SU-DHL-6 (cell line): ENCODE measurements at regions not wholly inside any gene's neighbourhood (a gene's known extent, or its start where the extent isn't known, plus 50 kb on each side); places are given as distances from the start of the nearest gene placed in this dataset.

ENCODE experiments used
- H2AFZ ChIP-seq: fragments of 200-600 bp; sonication (generic); 2 replicates; pipeline ENCODE4 v1.6.1; 2014; ENCODE audit warnings: low read depth, mild to moderate bottlenecking, moderate library complexity, mixed read lengths, antibody characterized with exemption, low read length; ENCODE audit not compliant: severe bottlenecking
- H3F3A ChIP-seq: fragments of 200-600 bp; shearing (Covaris generic); 2 replicates; pipeline ENCODE4 v1.6.0; 2016; ENCODE audit warnings: antibody characterized with exemption, mild to moderate bottlenecking; ENCODE audit not compliant: insufficient read depth
- H3K27ac ChIP-seq: fragments of 200-600 bp; sonication (generic); 2 replicates; pipeline ENCODE4 v1.5.1; 2016; ENCODE audit warnings: low read depth, mild to moderate bottlenecking, low read length, moderate library complexity, mixed read lengths
- H3K27me3 ChIP-seq: fragments of 200-600 bp; sonication (generic), shearing (Covaris generic); 2 replicates; pipeline ENCODE4 v1.6.0; 2014; ENCODE audit warnings: mild to moderate bottlenecking, low read length
- H3K36me3 ChIP-seq: fragments of 200-600 bp; sonication (generic); 2 replicates; pipeline ENCODE4 v1.6.1; 2014; ENCODE audit warnings: mild to moderate bottlenecking, low read length, mixed read lengths
- H3K4me2 ChIP-seq: fragments of 300-600, 200-600 bp; shearing (Covaris generic), sonication (generic); 2 replicates; pipeline ENCODE4 v1.6.0; 2014; ENCODE audit warnings: low read length, low read depth, mild to moderate bottlenecking; ENCODE audit not compliant: poor library complexity, severe bottlenecking
- H3K4me3 ChIP-seq: fragments of 200-600 bp; sonication (generic); 2 replicates; pipeline ENCODE4 v1.5.1; 2014; ENCODE audit warnings: antibody characterized with exemption, low read length, mild to moderate bottlenecking, mixed read lengths; ENCODE audit not compliant: insufficient read depth, poor library complexity, severe bottlenecking
- H3K79me2 ChIP-seq: fragments of 200-600 bp; sonication (generic); 2 replicates; pipeline ENCODE4 v1.6.1; 2014; ENCODE audit warnings: mild to moderate bottlenecking, low read length, moderate library complexity; ENCODE audit not compliant: insufficient read depth
- H3K9ac ChIP-seq: fragments of 200-600 bp; sonication (generic); 2 replicates; pipeline ENCODE4 v1.7.0; 2014; ENCODE audit warnings: mild to moderate bottlenecking, low read length
- H3K9me2 ChIP-seq: fragments of 200-600 bp; sonication (generic); replicated peaks from 2 replicates; pipeline ENCODE4 v1.6.1; 2014; ENCODE audit warnings: low read length; ENCODE audit not compliant: insufficient read depth
- H3K9me3 ChIP-seq: fragments of 200-600 bp; sonication (generic); 2 replicates; pipeline ENCODE4 v1.6.1; 2014; ENCODE audit warnings: low read length, mixed read lengths; ENCODE audit not compliant: insufficient read depth
- H4K20me1 ChIP-seq: fragments of 200-600 bp; sonication (generic); 2 replicates; pipeline ENCODE4 v1.6.1; 2014; ENCODE audit warnings: low read depth, mild to moderate bottlenecking, antibody characterized with exemption, low read length, moderate library complexity, mixed read lengths
- EZH2phosphoT487 ChIP-seq: fragments of 200-600 bp; sonication (generic), shearing (Covaris generic); conservative IDR thresholded peaks from 2 replicates; pipeline ENCODE4 v1.6.1; 2018; ENCODE audit warnings: mild to moderate bottlenecking, antibody characterized with exemption, low read length, moderate library complexity, mixed read lengths
- TF ChIP-seq, protein P1 (sequence below): fragments of 200-600 bp; sonication (generic); IDR thresholded peaks from one replicate; pipeline ENCODE4 v1.5.1; 2017; ENCODE audit warnings: antibody characterized with exemption, mild to moderate bottlenecking, low read length, moderate library complexity; ENCODE audit not compliant: insufficient read depth, poor library complexity, severe bottlenecking

DNA sequence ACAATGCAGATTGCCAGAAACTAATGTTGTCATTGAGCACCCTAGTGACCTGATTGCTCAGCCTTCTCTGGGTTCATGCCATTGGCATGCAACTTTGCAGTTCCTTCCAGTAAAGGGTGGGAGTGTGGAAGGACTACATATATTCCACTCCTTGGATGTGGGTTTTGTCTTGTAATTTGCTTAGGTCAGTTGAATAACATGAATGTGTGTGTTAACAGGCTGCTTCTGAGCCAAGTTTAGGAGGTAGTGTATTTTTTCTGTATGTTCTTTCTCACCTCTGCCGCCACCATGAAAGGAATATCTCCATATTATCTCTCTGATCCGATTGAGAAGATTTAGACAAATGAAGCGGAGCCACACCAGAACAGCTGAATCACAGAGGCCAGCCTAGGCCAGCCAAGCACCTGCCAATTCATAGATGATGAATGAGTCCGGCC is 1929.6 kb upstream of the CDH6 start:
- no peak for TF ChIP-seq EZH2phosphoT487
- TF ChIP-seq, protein P1, sequence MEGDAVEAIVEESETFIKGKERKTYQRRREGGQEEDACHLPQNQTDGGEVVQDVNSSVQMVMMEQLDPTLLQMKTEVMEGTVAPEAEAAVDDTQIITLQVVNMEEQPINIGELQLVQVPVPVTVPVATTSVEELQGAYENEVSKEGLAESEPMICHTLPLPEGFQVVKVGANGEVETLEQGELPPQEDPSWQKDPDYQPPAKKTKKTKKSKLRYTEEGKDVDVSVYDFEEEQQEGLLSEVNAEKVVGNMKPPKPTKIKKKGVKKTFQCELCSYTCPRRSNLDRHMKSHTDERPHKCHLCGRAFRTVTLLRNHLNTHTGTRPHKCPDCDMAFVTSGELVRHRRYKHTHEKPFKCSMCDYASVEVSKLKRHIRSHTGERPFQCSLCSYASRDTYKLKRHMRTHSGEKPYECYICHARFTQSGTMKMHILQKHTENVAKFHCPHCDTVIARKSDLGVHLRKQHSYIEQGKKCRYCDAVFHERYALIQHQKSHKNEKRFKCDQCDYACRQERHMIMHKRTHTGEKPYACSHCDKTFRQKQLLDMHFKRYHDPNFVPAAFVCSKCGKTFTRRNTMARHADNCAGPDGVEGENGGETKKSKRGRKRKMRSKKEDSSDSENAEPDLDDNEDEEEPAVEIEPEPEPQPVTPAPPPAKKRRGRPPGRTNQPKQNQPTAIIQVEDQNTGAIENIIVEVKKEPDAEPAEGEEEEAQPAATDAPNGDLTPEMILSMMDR, result no peak
- no peaks in the 10 kb centered on the region for H3K9me3 ChIP-seq
- H3K36me3 ChIP-seq, result no peaks in the 10 kb centered on the region
- no peak overlapping the region for H3K4me2 ChIP-seq
- no peaks in the 10 kb centered on the region for H3K79me2 ChIP-seq
- H4K20me1 ChIP-seq, result no peaks in the 10 kb centered on the region
- no peaks in the 10 kb centered on the region for H3F3A ChIP-seq
- no peak overlapping the region for H3K4me3 ChIP-seq
- no peak overlapping the region for H3K9ac ChIP-seq
- H3K9me2 ChIP-seq, result no peaks in the 10 kb centered on the region
- no peak overlapping the region for H2AFZ ChIP-seq
- H3K27me3 ChIP-seq, result no peaks in the 10 kb centered on the region
- no peak overlapping the region for H3K27ac ChIP-seq

DNA sequence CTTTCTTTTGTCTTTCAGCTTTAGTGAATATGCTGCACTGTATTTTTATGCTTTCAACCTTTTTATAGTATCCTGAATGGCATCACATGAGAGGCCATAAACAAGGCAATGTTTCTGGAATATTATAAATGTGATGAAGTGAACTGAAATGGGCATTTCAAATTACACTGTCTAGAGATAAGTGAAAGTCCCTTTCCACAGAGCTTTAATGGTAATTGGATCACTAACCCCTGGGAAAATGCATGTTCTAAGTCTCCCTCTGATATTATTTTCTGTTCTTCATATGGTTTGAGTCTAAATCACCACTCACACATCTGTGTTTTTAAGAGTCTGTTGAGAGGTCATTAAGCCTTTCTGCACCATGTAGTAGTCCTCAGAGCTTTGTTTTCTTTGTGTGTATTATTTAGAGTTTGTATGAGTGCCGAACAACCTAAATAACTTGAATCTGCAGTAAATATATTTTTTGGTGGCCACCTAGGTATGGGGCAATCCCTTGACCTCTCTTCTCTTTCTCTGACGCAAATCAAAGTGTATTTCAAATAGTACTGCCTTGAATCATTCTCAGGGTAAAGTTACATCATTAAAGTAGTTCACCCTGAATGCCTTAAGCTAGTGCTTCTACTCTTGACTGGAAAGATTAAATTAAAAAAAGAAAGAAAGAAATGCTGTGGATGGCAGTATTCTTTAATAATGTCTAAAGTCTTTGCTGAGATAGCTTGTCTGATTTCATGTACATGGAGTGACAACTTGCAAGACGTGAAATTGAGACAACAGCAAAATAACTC is 1931.0 kb upstream of the CDH6 start:
- H2AFZ ChIP-seq, result no peak overlapping the region
- no peaks in the 10 kb centered on the region for H3K9me2 ChIP-seq
- no peaks in the 10 kb centered on the region for H3K27me3 ChIP-seq
- no peak overlapping the region for H3K27ac ChIP-seq
- TF ChIP-seq EZH2phosphoT487, result no peak
- TF ChIP-seq, protein P1, result no peak
- H3K9me3 ChIP-seq, result no peaks in the 10 kb centered on the region
- H3K4me2 ChIP-seq, result no peak overlapping the region
- H3K9ac ChIP-seq, result no peak overlapping the region
- no peak overlapping the region for H3K4me3 ChIP-seq
- H4K20me1 ChIP-seq, result no peaks in the 10 kb centered on the region
- H3K36me3 ChIP-seq, result no peaks in the 10 kb centered on the region
- H3K79me2 ChIP-seq, result no peaks in the 10 kb centered on the region
- H3F3A ChIP-seq, result no peaks in the 10 kb centered on the region

DNA sequence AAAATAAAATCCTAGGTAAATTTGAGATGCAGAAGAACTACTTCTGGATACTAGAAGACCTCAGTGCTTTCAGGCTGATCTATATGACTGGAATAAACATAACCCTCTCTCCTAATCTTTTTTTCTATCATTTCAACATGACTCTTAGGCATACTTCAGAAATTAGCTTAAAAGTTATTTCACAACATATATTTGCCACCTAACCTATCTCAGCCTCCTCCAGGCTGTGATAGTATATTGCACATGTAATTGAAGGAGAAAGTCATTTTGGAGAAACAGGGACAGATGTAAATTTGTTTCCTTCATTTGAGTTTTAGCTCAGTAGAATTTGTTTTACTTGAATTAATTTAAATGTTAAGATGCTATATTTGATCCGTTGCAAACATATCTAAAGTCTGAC is 1932.3 kb upstream of the CDH6 start:
- no peaks in the 10 kb centered on the region for H3K9me2 ChIP-seq
- H3F3A ChIP-seq, result no peaks in the 10 kb centered on the region
- no peaks in the 10 kb centered on the region for H4K20me1 ChIP-seq
- H3K27me3 ChIP-seq, result no peaks in the 10 kb centered on the region
- no peak overlapping the region for H2AFZ ChIP-seq
- TF ChIP-seq, protein P1, result no peak
- no peak for TF ChIP-seq EZH2phosphoT487
- H3K4me3 ChIP-seq, result no peak overlapping the region
- H3K27ac ChIP-seq, result no peak overlapping the region
- H3K79me2 ChIP-seq, result no peaks in the 10 kb centered on the region
- H3K4me2 ChIP-seq, result no peak overlapping the region
- H3K9me3 ChIP-seq, result no peaks in the 10 kb centered on the region
- H3K9ac ChIP-seq, result no peak overlapping the region
- no peaks in the 10 kb centered on the region for H3K36me3 ChIP-seq
